ENCODE measurements at regions not wholly inside any gene's neighbourhood (a gene's known extent, or its start where the extent isn't known, plus 50 kb on each side); places are given as distances from the start of the nearest gene placed in this dataset.

DNA sequence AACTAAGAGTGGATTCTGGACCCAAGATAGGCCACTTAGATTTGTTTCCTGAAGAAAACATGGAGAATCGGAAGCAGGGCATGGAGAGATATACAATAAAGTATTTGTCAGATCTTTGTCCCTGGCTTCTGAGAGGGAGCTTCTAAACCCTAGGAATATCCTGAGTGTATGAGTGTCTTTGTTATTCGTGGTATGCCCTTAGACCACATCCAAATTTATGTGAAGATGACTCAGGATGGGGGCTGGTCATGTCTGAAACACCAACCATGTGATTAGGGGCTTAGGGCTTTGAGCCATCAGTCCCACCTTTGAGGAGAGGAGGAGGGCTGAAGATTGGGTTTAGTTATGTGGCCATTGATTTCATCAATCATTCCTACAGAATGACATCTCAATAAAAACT is 69.7 kb upstream of the PLPP4 start:
- no peak overlapping the region for H3K27ac ChIP-seq
- H3K27me3 ChIP-seq = no peaks in the 10 kb centered on the region
- no peaks in the 10 kb centered on the region for H3K79me2 ChIP-seq (ENCODE audit: low read depth)
- no peak overlapping the region for H3K4me3 Mint-ChIP-seq
- H3K9me3 ChIP-seq (ENCODE audit: low read depth) = no peaks in the 10 kb centered on the region
- no peaks in the 10 kb centered on the region for H4K20me1 ChIP-seq (ENCODE audit: low read depth)
- no peak overlapping the region for H2AFZ ChIP-seq (replicated peaks)
- H3K27me3 Mint-ChIP-seq (ENCODE audit: insufficient read depth, low read depth) = no peaks in the 10 kb centered on the region
- no peaks in the 10 kb centered on the region for H3K9me3 Mint-ChIP-seq
- H3K27ac Mint-ChIP-seq = no peak overlapping the region
- no peaks in the 10 kb centered on the region for H3K36me3 Mint-ChIP-seq
- H3K36me3 ChIP-seq = no peaks in the 10 kb centered on the region
- H3F3A ChIP-seq (ENCODE audit: low read depth) = no peaks in the 10 kb centered on the region
- no peak for DNase-seq (ENCODE audit: low spot score)
- no peak overlapping the region for H3K4me3 ChIP-seq
- no peak for TF ChIP-seq EZH2phosphoT487 (IDR thresholded peaks at IDR 0.05)
- TF ChIP-seq, protein P1, sequence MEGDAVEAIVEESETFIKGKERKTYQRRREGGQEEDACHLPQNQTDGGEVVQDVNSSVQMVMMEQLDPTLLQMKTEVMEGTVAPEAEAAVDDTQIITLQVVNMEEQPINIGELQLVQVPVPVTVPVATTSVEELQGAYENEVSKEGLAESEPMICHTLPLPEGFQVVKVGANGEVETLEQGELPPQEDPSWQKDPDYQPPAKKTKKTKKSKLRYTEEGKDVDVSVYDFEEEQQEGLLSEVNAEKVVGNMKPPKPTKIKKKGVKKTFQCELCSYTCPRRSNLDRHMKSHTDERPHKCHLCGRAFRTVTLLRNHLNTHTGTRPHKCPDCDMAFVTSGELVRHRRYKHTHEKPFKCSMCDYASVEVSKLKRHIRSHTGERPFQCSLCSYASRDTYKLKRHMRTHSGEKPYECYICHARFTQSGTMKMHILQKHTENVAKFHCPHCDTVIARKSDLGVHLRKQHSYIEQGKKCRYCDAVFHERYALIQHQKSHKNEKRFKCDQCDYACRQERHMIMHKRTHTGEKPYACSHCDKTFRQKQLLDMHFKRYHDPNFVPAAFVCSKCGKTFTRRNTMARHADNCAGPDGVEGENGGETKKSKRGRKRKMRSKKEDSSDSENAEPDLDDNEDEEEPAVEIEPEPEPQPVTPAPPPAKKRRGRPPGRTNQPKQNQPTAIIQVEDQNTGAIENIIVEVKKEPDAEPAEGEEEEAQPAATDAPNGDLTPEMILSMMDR (IDR thresholded peaks at IDR 0.05) = no peak
- TF ChIP-seq EZH2 (IDR thresholded peaks at IDR 0.05) = no peak
- peaks cover 10% of the 10 kb centered on the region for H3K4me1 Mint-ChIP-seq
- peaks cover 5% of the 10 kb centered on the region for H3K4me1 ChIP-seq
- no peak overlapping the region for H3K4me2 ChIP-seq
- no peak overlapping the region for H3K9ac ChIP-seq

DNA sequence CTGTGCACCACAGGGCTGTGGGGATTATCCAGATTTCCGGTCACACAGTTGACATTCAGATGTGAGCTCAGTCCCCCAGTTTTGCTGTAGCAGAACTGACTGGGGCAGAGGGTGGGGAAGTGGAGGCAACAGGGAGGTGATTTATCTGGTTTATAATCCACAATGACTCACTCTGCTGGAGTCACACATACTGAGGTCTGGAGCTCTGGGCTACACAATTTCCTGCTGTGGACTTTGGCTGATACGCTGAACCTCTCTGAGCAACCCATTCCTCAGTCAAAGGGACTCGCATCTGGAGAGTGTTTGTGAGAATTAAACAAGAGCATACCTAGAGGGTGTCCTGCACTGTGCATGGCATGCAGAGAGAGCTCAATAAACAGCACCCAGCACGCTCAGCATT is 64.8 kb upstream of the PLPP4 start:
- Mint-ChIP-seq H3K4me1 (peaks cover 16% of the 10 kb centered on the region), H3K9me3 (peaks cover 3% of the 10 kb centered on the region), H3K36me3 (no peaks in the 10 kb centered on the region), H3K27ac (no peak overlapping the region), H3K4me3 (no peak overlapping the region), H3K27me3 (ENCODE audit: insufficient read depth, low read depth) (no peaks in the 10 kb centered on the region)
- no peak overlapping the region for H2AFZ ChIP-seq (replicated peaks)
- H3K4me1 ChIP-seq = peaks cover 5% of the 10 kb centered on the region
- no peaks in the 10 kb centered on the region for H3K27me3 ChIP-seq
- H3K36me3 ChIP-seq = no peaks in the 10 kb centered on the region
- no peak overlapping the region for H3K9ac ChIP-seq
- no peak for DNase-seq (ENCODE audit: low spot score)
- no peak overlapping the region for H3K27ac ChIP-seq
- no peaks in the 10 kb centered on the region for H4K20me1 ChIP-seq (ENCODE audit: low read depth)
- no peaks in the 10 kb centered on the region for H3F3A ChIP-seq (ENCODE audit: low read depth)
- no peak overlapping the region for H3K4me3 ChIP-seq
- H3K9me3 ChIP-seq (ENCODE audit: low read depth) = no peaks in the 10 kb centered on the region
- TF ChIP-seq, protein P1 (IDR thresholded peaks at IDR 0.05) = no peak
- TF ChIP-seq EZH2 (IDR thresholded peaks at IDR 0.05) (no peak), EZH2phosphoT487 (IDR thresholded peaks at IDR 0.05) (no peak)
- no peaks in the 10 kb centered on the region for H3K79me2 ChIP-seq (ENCODE audit: low read depth)
- H3K4me2 ChIP-seq = no peak overlapping the region

GRCh38 chr10:120392671-120393079 is 64.4 kb upstream of the PLPP4 start:
- Histone ChIP-seq H3K79me2 (ENCODE audit: low read depth) (no peaks in the 10 kb centered on the region), H3K36me3 (no peaks in the 10 kb centered on the region), H3K4me2 (no peak overlapping the region), H3F3A (ENCODE audit: low read depth) (no peaks in the 10 kb centered on the region), H3K4me3 (no peak overlapping the region), H3K9ac (no peak overlapping the region), H3K27ac (no peak overlapping the region), H3K9me3 (ENCODE audit: low read depth) (no peaks in the 10 kb centered on the region), H2AFZ (replicated peaks) (no peak overlapping the region), H4K20me1 (ENCODE audit: low read depth) (no peaks in the 10 kb centered on the region), H3K27me3 (no peaks in the 10 kb centered on the region), H3K4me1 (peaks cover 5% of the 10 kb centered on the region)
- Mint-ChIP-seq H3K27me3 (ENCODE audit: insufficient read depth, low read depth) (no peaks in the 10 kb centered on the region), H3K36me3 (no peaks in the 10 kb centered on the region), H3K4me1 (peaks cover 16% of the 10 kb centered on the region), H3K9me3 (peaks cover 3% of the 10 kb centered on the region), H3K27ac (no peak overlapping the region), H3K4me3 (no peak overlapping the region)
- TF ChIP-seq, protein P1 (IDR thresholded peaks at IDR 0.05) = no peak
- TF ChIP-seq EZH2 (IDR thresholded peaks at IDR 0.05) (no peak), EZH2phosphoT487 (IDR thresholded peaks at IDR 0.05) (no peak)
- DNase-seq (ENCODE audit: low spot score) = no peak

Measured in neural progenitor cell (in vitro differentiated cells).